Calu3 (cell line): ENCODE measurements at regions not wholly inside any gene's neighbourhood (a gene's known extent, or its start where the extent isn't known, plus 50 kb on each side); places are given as distances from the start of the nearest gene placed in this dataset.

Experiments
- BruUV-seq: library from RNA; stranded (reverse); fragments of 400-500 nt; replicated peaks from 2 replicates; lab custom pipeline; 2021; lab: Mats Ljungman, UMichigan
- CTCF ChIA-PET: fragments of 300-600 bp; sonication (Branson Sonifier 250); formaldehyde crosslinking; loops from one replicate; lab custom pipeline; 2022; ENCODE audit warnings: antibody characterized with exemption; lab: Charles Lee
- DNase-seq: peaks from one replicate; pipeline ENCODE4 v3.0.0; 2022
- H3K27ac Mint-ChIP-seq: one replicate; pipeline ENCODE4 v1.8.0; 2022; ENCODE audit warnings: mixed read lengths; ENCODE audit not compliant: unreplicated experiment
- H3K27me3 Mint-ChIP-seq: one replicate; pipeline ENCODE4 v1.8.0; 2022; ENCODE audit warnings: mixed read lengths; ENCODE audit not compliant: unreplicated experiment
- H3K36me3 Mint-ChIP-seq: one replicate; pipeline ENCODE4 v1.8.0; 2022; ENCODE audit warnings: mild to moderate bottlenecking, moderate library complexity, mixed read lengths; ENCODE audit not compliant: insufficient read depth, unreplicated experiment
- H3K4me1 Mint-ChIP-seq: one replicate; pipeline ENCODE4 v1.8.0; 2022; ENCODE audit warnings: mild to moderate bottlenecking, low read depth, mixed read lengths; ENCODE audit not compliant: unreplicated experiment
- H3K4me3 Mint-ChIP-seq: one replicate; pipeline ENCODE4 v1.8.0; 2022; ENCODE audit warnings: mild to moderate bottlenecking, low read depth, moderate library complexity, mixed read lengths; ENCODE audit not compliant: unreplicated experiment
- H3K9me3 Mint-ChIP-seq: one replicate; pipeline ENCODE4 v1.8.0; 2022; ENCODE audit warnings: low read depth, mixed read lengths; ENCODE audit not compliant: unreplicated experiment
- CTCF ChIP-seq: fragments of 200-600 bp; IDR thresholded peaks from one replicate; pipeline ENCODE4 v1.8.0; 2022; ENCODE audit warnings: antibody characterized with exemption; ENCODE audit not compliant: unreplicated experiment
- intact Hi-C: fragments of 100-400 bp; cut with micrococcal nuclease; formaldehyde crosslinking; loops from one replicate; pipeline ENCODE4 v1.10.0; 2022; ENCODE audit not compliant: unreplicated experiment

DNA sequence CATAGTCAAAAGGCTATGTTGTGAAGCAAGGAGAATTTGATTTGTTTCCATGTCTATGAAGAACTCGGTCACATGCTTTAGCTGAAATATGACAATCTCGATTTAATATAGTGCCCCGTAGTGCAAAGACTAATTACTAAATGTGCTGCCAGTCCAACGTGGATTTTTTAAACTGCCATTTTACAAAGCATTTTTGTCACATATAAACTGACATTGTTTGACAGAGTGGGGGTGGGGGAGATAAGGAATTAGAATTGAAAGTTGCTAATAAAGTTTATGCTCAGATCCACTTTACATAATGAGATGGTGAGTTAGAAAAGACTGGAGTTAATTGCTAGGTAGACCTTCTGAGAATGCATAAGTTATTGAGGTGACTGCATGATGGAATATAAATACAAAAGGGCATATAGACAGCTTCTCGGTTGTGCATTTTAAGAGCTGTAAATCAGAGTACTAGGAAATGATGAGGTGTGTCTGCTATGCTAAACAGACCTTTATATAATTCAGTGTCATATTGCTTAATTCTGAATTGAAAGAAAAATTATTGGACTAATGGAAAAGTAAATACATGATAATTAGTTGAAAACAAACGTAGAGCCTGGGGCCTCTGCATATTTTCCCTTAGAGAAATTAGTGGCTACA is 158.9 kb upstream of the MTNR1B start:
- H3K27ac Mint-ChIP-seq, result no peak overlapping the region
- intact Hi-C loops, result no loop called here
- peaks cover 4% of the 10 kb centered on the region for H3K9me3 Mint-ChIP-seq
- no peak for TF ChIP-seq CTCF
- no peak overlapping the region for H3K4me3 Mint-ChIP-seq
- H3K4me1 Mint-ChIP-seq, result no peaks in the 10 kb centered on the region
- CTCF ChIA-PET, result no interaction called here
- BruUV-seq, result no TSS peak
- H3K36me3 Mint-ChIP-seq, result no peaks in the 10 kb centered on the region
- H3K27me3 Mint-ChIP-seq, result no peaks in the 10 kb centered on the region
- DNase-seq, result no peak

DNA sequence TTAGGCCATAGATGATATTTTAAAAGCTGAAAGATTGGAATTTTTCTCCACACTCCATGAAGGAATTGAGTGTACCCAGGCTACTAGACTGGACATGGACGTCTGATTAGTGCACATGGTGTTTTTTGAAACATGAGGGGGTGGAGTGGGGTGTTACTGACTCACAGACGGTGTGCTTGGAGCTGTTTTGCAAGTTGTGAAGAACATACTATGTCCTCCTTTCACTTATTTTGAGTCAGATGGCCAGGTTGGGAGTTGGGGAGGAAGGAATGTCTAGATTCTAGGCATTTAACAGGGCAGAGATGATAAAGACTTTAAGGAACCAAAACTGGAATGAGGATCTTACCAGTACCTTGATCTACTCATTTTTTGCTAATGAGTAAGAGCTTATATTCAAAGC is 158.1 kb upstream of the MTNR1B start:
- Mint-ChIP-seq H3K4me1 (no peaks in the 10 kb centered on the region), H3K36me3 (no peaks in the 10 kb centered on the region), H3K9me3 (peaks cover 8% of the 10 kb centered on the region), H3K27ac (no peak overlapping the region), H3K4me3 (no peak overlapping the region), H3K27me3 (no peaks in the 10 kb centered on the region)
- no peak for DNase-seq
- intact Hi-C loops, result no loop called here
- no peak for TF ChIP-seq CTCF
- CTCF ChIA-PET, result no interaction called here
- no TSS peak for BruUV-seq

- H3K36me3 Mint-ChIP-seq, result no peaks in the 10 kb centered on the region
- H3K4me3 Mint-ChIP-seq, result no peak overlapping the region
- no peaks in the 10 kb centered on the region for H3K4me1 Mint-ChIP-seq
- no peak overlapping the region for H3K27ac Mint-ChIP-seq
- BruUV-seq, result no TSS peak
- CTCF ChIA-PET, result no interaction called here
- H3K9me3 Mint-ChIP-seq, result peaks cover 9% of the 10 kb centered on the region
- intact Hi-C loops, result no loop called here
- H3K27me3 Mint-ChIP-seq, result no peaks in the 10 kb centered on the region
- no peak for DNase-seq
- no peak for TF ChIP-seq CTCF
Observed at GRCh38 chr11:92812841-92813240, 156.6 kb upstream of the MTNR1B start.

DNA sequence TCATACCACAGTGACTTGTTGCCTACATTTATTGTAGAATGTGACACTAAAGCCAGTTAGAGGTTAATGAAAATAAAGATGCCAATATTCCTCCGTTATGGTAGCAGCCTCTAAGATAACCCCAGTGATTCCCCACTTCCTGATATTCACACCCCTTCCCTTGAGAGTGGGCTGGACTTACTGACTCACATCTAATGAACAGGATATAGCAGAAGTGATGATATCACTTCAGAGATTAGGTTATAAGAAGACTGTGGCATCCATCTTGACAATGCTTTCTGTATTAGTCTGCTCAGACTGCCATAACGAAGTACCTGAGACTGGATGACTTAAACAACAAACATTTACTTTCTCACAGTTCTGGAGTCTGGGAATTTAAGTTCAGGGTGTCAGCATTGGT is 149.6 kb upstream of the MTNR1B start:
- BruUV-seq, result no TSS peak
- Mint-ChIP-seq H3K9me3 (peaks cover 9% of the 10 kb centered on the region), H3K36me3 (no peaks in the 10 kb centered on the region), H3K27ac (no peak overlapping the region), H3K4me3 (no peak overlapping the region), H3K4me1 (no peaks in the 10 kb centered on the region), H3K27me3 (no peaks in the 10 kb centered on the region)
- DNase-seq, result no peak
- CTCF ChIA-PET, result no interaction called here
- intact Hi-C loops, result no loop called here
- TF ChIP-seq CTCF, result no peak
